GM19035 (cell line): ENCODE measurements at regions not wholly inside any gene's neighbourhood (a gene's known extent, or its start where the extent isn't known, plus 50 kb on each side); places are given as distances from the start of the nearest gene placed in this dataset.

Experiments
- ATAC-seq: cut with Tn5 transposase; IDR thresholded peaks from one replicate; pipeline ENCODE4 v1.9.1; 2021; ENCODE audit not compliant: unreplicated experiment

DNA sequence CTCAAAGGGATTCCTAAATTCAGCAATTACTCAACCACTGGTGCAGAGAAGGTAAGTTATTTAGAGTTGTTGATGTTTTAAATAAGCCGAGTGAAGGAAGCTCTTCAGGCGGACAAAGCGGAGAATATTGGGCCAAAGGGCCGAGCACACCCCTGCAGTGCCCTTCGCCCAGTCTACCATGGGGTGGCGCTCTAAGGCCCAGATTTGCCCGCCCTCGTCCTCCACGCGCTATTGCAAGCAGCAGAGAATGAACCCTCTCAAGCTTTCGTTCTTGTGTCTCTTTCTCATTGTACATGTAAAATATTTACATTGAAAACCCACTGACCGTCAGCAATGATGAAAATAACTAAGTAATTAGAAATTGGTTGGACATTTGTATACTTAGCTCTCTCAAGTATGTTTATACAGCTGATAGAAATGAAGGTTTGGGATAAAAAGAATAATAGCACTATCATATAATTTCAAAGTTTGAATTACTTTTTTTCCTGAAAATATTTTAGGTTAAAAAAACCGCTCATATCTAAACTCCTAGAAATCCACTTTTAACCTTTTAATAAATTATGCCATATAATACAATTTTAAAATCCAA lies 195.0 kb upstream of the CEP162 start:
- peak; percentile 85 for ATAC-seq

DNA sequence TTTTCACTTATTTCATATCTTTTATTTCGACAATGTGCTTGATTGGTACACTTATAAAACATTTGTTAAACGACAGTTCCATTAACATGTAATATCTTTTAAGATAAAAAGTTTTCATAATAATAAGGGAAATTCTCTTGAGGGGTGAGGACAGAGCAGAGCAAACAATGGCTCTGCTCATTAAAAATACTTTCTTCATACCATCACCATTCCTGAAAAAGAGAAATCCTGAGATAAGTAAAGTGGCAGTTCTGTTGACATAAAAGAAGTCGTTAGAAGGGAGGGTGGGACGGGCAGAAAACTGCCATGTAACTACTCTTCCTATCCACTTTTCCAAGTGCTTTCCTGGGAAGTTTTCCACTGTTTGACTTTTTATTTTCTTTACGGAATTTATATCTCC lies 193.6 kb upstream of the CEP162 start:
- no peak for ATAC-seq

DNA sequence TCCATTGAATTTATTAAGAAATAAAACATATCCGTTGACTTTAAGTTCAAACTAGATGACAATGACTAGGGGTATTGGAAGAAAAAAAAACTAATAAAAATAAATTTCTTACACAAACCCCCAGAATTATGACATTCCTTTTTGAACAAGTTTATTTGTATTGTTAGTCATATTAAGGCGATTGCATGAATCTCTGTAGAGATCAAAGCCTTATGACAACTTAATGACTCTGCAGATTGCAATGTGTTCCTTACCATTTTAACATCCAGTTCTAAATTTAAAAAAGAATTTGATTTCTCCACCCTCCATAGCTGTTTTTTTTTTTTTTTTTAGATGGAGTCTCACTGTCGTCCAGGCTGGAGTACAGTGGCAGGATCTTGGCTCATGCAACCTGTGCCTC lies 189.8 kb upstream of the CEP162 start:
- no peak for ATAC-seq

DNA sequence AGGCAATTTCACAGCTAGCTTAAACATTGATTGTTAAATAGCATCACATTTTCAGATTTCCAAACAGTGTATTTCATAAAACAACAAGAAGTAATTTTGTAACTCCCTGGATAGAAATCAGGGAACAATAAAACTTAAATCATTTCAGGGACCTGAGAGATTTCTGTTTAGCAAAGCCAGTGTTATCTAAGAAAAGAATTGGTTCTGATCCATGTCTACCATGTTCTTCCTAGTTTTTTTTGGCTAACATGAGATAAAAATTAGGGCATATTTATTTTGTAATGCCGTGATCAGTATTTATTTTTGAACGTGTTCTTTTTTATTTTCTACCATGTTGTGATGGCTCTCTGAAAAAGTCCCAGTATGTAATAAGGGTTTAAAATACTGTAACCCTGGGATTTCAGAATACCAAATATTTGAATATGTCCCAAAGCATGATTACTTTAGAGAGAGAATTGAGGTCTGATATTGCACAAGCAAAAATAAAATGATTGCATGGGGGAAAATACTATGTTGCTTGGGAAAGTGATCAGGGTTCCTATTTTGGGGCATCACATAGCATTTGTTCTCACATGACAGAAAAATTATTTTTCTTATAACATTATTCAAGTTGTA lies 188.7 kb upstream of the CEP162 start:
- no peak for ATAC-seq

DNA sequence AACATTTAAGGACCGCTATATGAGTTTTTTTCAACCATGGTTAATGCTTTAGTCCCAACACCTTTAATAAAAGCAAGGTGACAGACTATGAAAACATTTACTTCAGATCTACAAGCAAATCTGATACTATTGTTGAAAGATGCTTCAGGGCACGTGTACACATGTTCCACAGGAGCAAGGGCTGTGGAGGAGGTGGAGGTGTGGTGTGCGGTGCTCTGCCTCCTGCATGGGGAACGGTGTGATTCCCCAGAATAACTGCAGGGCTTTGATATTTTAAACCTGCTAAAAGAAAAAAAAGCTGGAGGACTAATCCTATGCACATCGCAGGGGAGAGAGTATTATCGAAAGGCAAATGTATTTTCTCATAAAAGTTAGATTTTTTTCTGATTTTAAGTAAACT lies 188.1 kb upstream of the CEP162 start:
- no peak for ATAC-seq

DNA sequence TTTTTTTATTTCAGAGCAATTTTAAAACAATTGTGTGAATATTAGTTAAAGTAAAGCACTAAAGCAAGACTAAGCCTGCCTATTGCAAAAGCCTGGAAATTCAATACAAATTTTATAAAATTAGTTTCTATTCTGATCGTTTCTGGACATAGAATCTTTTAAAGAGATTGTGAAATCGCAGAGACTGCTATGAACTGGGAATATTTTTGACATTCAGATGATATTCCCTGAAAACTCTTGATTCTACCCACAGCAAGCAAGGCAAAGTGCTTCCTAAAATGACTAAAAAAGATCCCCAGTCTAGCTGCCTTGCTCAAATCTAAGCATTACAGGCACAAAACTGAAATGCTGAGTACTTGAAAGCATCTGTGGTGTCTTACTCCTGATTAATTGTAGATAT lies 187.6 kb upstream of the CEP162 start:
- ATAC-seq = no peak

DNA sequence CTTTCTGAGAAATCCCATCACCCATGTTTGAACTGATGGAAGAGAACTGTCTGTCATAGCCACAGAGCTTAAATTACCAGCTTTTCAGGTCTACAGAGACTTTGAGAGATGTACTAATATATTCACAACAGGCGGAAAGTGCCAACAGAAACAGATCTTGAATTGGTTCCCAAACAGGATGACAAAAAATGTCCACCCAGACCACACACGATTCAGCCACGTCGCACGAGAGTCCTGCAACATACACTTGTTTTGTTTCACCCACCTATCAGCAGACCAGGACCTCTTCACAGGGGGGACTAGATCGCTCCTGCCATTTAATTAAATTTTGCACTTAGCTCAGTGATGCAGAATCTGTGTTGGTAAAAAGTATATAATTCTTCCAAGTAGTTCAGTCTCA lies 187.1 kb upstream of the CEP162 start:
- no peak for ATAC-seq

DNA sequence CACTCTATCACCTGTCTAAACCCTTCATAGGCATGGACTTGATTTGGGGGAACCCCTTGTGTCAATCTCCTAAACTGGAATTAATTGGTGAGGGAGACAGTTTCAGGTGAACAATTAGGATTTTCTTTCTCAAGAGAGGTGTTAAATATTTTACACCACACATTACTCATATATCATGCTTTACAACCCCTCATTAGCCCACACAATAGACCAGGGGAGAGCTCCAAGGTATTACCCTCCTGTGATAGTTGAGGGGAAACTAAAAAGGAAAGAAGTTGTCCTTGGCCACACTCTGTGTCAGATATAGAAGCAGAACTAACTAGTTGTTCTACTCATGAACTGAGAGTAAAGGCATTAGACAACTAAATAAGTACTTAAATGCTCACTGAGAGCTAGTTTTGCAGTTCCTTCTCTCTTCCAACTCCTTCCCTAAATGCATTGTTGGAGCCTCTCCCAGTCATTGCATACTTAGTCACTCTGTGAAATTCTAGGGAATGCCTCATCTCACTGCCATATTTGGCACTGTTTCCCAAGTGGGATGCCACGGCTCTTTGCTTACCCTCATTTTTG lies 183.7 kb upstream of the CEP162 start:
- no peak for ATAC-seq

DNA sequence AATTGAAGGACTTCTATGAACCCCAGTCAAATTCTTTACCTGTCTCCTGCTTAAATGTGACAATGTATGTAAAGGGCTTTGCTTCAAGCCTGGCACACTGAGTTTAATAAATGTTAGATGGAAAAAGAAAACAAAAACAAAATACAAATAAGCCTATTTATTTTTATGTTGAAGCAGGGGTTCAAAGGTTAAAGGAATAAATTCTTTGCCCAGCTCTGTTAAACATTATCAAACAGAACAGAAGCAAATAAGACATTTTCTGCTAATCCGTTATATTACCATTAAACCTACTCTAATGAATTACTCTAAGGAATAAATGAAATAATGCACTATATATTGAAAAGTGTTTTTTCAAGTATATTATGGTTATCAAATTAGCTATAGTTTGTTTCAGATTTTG lies 182.5 kb upstream of the CEP162 start:
- ATAC-seq = no peak

DNA sequence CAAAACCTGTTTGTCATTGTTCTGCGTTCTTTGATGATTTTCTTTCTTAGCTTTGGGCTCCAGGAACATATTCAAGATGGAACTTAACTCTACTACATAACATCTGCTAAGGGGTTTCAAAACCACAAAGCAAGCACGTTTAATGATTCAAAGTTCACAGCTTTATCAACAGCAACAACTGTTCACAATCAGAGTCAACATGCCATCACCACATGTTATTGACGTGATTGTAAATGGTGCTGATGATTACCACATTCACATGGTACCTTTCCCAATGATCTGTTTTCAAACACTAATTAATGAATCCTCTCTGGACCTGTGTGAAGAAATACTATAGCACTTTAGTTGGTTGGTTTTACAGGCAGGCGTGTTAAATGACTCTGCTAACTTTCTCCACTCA lies 180.6 kb upstream of the CEP162 start:
- ATAC-seq = no peak

DNA sequence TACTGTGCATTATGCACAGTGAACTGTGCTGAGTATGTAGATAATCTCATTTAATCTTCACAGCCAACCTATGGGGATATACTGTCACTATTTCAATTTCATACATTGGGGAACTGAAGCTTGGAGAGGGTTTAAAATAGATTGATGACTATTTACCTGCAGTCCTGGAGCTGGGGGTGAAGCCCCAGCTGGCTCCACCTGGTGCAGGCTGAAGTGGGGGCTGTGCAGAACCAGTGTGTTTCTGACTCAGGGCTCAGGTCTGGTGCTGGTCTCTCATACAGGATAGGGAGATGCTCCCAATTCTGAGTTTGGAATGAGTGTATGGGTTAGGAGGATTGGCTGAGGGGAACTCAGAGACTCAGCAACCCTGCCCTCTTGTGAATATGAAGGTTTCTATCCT lies 176.1 kb upstream of the CEP162 start:
- no peak for ATAC-seq

DNA sequence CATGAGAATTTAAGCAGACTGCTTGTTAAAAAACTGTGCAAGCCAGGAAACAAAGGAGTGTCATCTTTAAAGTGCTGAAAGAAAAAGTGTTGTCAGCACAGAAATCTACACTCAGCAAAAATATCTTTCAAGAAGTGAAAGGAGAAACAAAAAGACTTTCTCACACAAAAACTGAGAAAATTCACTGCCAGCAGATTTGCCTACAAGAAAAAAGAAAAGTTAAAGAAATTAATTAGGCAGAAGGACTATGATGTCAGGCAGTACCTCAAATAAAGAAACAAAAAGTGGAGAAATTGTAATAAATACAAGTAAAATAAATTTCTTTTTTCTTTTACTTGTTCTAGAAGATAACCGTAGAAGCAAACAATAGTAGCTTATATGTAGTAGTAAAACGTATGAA lies 171.6 kb upstream of the CEP162 start:
- ATAC-seq = no peak

DNA sequence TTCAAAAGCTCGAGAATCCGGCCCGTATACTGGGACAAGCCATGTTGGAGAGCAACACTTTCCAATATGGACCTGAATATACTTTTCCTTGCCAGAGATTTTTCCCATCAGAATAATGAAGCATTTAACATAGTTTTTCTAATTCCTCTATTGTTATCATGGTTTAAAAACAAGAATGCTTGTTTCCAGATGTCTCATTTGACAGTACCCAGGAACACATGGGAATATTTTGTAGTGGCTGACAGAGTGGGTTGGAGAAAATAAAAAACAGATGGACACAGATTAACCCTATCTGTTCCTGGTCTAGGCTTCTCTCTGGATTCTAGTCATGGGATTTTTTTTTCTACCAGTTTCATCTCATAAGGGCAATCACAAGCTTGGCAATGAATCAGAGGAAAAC lies 164.8 kb upstream of the CEP162 start:
- no peak for ATAC-seq

DNA sequence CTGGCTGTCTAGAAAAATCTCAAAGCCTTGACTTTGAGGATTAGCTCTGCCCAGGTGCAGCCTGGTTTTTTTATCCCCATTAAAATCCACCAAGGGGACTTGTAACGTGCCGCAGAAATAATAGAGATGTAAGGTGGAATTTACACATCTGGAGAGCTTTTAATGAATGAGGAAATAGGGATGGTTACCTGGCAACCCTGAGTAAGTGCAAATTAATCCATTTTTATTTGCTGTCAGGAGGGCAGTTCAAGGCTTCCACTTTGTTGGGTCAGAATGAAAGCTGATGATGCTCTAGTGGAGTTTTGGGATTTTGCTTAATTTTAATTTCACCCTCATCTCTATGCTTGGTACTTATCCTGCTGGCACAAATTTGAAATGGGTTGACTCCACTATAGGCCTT lies 163.4 kb upstream of the CEP162 start:
- no peak for ATAC-seq

DNA sequence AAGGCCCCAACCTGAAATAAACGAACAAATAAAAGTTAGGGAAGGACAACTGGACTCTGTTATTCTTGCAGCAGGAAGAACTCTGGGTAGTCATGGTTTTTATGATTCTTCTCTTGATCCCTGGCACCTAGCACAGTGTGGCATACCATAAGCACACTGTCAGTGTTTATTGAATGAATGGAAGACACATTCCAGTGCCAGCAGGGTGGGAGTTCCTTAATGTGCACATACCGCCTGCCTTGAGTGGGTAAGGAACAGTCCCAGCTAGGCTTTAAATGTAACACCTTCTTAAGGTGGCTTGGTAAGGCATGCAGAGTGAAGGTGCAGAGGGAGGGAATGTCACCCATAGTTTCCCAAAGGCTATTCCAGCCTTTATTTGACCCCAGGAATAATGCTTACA lies 162.9 kb upstream of the CEP162 start:
- ATAC-seq = no peak

DNA sequence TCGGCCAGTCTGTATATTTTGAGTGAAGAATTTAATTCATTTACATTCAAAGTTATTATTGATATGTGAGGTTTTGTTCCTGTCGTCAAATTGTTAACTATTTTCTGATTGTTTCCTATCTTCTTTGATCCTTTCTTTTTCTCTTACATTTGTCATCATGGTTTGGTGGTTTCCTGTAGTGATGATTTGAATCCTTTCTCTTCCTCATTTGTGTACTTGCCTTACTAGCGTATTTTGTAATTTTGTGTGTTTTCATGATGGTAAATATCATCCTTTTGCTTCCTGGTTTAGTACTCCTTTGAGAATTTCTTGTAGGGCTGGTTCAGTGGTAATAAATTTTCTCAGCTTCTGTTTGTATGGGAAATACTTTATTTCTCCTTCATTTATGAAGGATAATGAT lies 151.7 kb upstream of the CEP162 start:
- no peak for ATAC-seq

DNA sequence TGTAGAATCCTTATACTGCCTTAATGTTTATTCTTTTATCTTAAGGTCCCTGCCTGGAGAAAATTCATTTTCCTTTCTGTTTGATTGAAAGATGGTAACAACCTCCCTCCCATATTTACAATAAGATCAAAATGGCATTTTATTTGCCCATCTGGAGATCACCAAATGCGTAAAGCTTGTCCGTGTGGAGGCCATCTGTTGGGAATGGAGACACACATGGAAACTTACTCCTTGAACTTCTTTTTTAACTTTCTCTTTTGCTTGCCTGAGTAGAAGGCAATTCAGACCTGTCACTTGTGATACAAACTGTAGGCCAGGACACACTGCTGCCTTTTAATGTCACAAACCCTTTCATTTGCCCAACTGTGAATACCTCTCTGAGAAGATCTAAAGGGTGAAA lies 144.8 kb upstream of the CEP162 start:
- ATAC-seq = no peak

DNA sequence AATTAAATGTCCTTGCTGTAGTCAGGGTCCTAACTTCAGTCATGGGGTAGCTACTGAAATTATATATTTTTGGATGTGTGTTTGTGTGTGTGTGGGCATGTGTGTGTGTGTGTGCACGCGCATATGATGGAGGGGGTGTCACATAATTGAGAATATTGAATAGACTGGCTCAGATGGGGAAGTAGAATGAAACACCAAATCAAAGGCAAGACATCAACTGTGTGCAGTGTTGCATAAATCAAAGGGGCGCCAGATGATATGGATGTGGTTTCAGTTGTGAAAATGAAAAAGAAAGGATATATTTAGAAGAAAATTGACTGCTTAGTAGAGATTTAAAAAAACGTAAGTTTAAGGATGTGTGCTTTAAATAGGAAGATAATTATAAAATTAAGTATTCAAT lies 144.2 kb upstream of the CEP162 start:
- no peak for ATAC-seq

DNA sequence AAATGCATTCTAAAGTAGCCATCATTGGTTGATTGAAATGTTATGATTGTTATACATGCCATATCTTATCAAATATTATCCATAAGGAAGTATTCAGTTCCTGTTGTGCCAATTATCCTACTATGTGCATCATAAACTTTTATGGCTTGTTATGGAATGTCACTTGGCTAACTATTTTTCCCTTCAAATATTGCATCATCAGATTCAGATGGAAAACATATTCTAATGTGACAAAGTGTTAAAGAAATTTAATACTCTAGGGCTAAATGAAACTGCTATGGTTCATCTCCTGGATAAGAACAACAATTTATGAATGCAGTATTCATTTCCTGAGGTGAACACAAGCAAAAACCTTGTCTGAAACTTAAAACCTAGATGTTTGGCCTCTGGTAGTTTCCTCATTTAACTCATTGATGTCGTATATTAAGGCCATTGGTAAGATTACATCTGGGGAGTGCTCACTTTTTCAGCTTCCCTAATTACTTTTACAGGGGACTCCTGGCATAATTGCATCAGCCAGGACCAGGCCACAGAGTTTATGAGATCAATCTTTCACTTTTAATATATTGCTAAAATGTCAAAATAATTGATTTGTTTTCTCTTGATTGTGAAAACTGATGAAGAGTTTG lies 134.9 kb upstream of the CEP162 start:
- no peak for ATAC-seq

DNA sequence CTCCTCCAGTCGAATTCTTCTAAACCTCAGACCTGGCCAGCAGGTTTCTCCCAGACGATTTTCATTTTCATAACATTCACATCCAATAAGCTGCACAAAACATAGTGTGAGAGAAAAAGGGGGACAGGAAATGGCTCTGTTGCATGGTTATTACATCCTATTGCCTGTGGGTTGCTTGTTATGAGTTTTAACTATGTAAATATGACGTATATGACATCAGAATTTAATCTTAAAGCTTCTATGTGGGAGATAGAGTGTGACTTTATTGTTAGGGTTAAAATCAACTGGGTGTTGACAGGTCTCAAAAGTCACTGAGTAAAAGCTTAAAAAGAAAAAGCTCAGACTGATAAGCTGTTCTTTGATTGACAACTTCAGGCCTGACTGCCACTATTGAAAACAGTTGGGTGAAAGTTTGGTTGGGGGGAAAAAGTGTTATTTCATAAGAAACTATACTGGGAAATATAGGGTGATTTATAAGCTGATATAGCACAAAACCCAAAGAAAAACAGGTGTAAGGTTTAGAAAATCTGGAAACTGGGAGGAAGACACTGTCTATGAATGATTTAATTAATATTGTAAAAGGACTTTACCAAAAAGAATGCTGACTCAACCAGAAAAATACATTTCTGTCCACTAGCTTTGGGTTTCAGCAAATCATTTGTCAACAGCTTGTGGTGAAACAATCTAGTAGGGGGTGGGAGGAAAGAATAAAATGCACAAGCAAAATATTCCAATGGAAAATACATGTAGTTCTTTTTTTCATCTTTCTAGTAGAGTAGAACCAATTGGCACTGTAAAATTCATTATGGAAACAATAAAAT lies 134.1 kb upstream of the CEP162 start:
- no peak for ATAC-seq

DNA sequence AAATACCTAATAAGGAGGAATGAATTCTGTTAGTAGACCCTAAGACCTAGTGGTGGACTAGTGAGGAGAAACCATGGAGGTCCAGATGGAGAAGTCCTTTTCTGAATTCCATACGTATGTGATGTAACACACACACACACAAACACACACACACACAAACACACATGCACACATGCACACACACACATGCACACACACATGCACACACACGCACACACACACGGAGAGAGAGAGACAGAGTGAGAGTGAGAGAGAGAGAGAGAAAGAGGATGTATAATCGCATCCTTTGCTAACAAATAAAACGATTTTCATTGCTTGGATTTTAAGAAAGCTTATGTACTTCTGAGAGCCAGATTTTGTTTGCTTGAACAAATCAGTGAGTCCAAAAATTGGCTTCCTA lies 132.6 kb upstream of the CEP162 start:
- ATAC-seq = no peak

DNA sequence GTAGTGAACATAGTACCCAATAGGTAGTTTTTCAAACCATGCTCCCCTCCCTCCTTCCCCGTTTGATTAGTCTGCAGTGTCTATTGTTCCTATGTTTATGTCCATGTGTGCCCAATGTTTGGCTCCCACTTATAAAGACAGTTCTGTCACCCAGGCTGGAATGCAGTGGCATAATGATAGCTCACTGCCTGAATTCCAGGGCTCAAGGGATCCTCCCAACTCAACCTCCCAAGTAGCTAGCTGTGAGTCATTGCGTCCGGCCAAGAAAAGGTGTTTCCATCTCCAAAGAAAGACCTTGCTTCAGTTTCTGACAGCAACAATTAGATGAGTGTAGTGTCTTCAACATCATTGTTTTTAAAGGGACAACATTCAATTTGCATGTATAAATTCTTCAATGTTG lies 131.1 kb upstream of the CEP162 start:
- ATAC-seq = no peak
